Liver (tissue), 8 donors: ENCODE measurements at regions not wholly inside any gene's neighbourhood (a gene's known extent, or its start where the extent isn't known, plus 50 kb on each side); places are given as distances from the start of the nearest gene placed in this dataset.

Experiments used
- DNase-seq: peaks from one replicate; pipeline ENCODE4 v3.0.0-alpha.2; 2017; ENCODE audit warnings: low spot score
- H3K27ac ChIP-seq, 2 donors: one replicate each; pipeline ENCODE4 v1.7.0; 2013; ENCODE audit warnings: inconsistent platforms in 2 of 2, low read length in 2 of 2, control low read depth in 1 of 2, low read depth in 1 of 2, mild to moderate bottlenecking in 1 of 2
- H3K27me3 ChIP-seq, 4 donors: one replicate each; pipeline versions ENCODE4 v1.6.1 to v1.7.0; 2013; ENCODE audit warnings: low read length in 3 of 4, inconsistent platforms in 1 of 4, mild to moderate bottlenecking in 1 of 4, moderate library complexity in 1 of 4; ENCODE audit not compliant: control insufficient read depth in 4 of 4, insufficient read depth in 4 of 4
- H3K36me3 ChIP-seq, 4 donors: one replicate each; pipeline versions ENCODE4 v1.6.1 to v1.7.0; 2013; ENCODE audit warnings: low read length in 3 of 4, mild to moderate bottlenecking in 3 of 4, low read depth in 1 of 4, moderate library complexity in 1 of 4; ENCODE audit not compliant: control insufficient read depth in 4 of 4, insufficient read depth in 3 of 4
- H3K4me1 ChIP-seq, 4 donors: one replicate each; pipeline versions ENCODE4 v1.6.1 to v1.7.0; 2013; ENCODE audit warnings: low read length in 3 of 4, mild to moderate bottlenecking in 3 of 4, moderate library complexity in 1 of 4; ENCODE audit not compliant: control insufficient read depth in 4 of 4, insufficient read depth in 4 of 4
- H3K4me3 ChIP-seq, 3 donors: one replicate each; pipeline versions ENCODE4 v1.6.1 to v1.7.0; 2013; ENCODE audit warnings: low read length in 3 of 3, control low read depth in 1 of 3, low read depth in 1 of 3, mild to moderate bottlenecking in 1 of 3
- H3K9ac ChIP-seq, 2 donors: one replicate each; pipeline ENCODE4 v1.7.0; 2013; ENCODE audit warnings: low read length in 2 of 2, mild to moderate bottlenecking in 2 of 2, moderate library complexity in 2 of 2, control low read depth in 1 of 2, low read depth in 1 of 2
- H3K9me3 ChIP-seq, 4 donors: one replicate each; pipeline versions ENCODE4 v1.6.1 to v1.7.0; 2013; ENCODE audit warnings: low read length in 3 of 4; ENCODE audit not compliant: control insufficient read depth in 4 of 4
- ATF3 ChIP-seq: IDR thresholded peaks from 2 replicates; pipeline ENCODE4 v1.6.1; 2016; ENCODE audit warnings: antibody characterized with exemption
- EGR1 ChIP-seq, 2 donors: IDR thresholded peaks; 2 replicates each; pipeline ENCODE4 v1.6.1; 2016 to 2018; ENCODE audit warnings: antibody characterized with exemption in 2 of 2, low read depth in 2 of 2
- FOXA1 ChIP-seq: IDR thresholded peaks from 2 replicates; pipeline ENCODE4 v1.6.1; 2016; ENCODE audit warnings: antibody characterized with exemption
- FOXA2 ChIP-seq: IDR thresholded peaks from 2 replicates; pipeline ENCODE4 v1.6.1; 2016; ENCODE audit warnings: antibody characterized with exemption
- GABPA ChIP-seq, 2 donors: IDR thresholded peaks in 1 of 2; conservative IDR thresholded peaks in 1 of 2; 2 replicates each; pipeline ENCODE4 v1.6.1; 2016; ENCODE audit warnings: antibody characterized with exemption in 2 of 2, mild to moderate bottlenecking in 1 of 2, moderate library complexity in 1 of 2
- HNF4A ChIP-seq, 2 donors: conservative IDR thresholded peaks; 2 replicates each; pipeline ENCODE4 v1.6.1; 2016; ENCODE audit warnings: antibody characterized with exemption in 2 of 2, mild to moderate bottlenecking in 2 of 2
- HNF4G ChIP-seq: IDR thresholded peaks from 2 replicates; pipeline ENCODE4 v1.6.1; 2016; ENCODE audit warnings: antibody characterized with exemption
- JUND ChIP-seq, 2 donors: IDR thresholded peaks; 2 replicates each; pipeline ENCODE4 v1.6.1; 2016; ENCODE audit warnings: antibody characterized with exemption in 2 of 2
- MAX ChIP-seq: IDR thresholded peaks from 2 replicates; pipeline ENCODE4 v1.6.1; 2016; ENCODE audit warnings: antibody characterized with exemption
- NR2F2 ChIP-seq: IDR thresholded peaks from 2 replicates; pipeline ENCODE4 v1.6.1; 2016; ENCODE audit warnings: antibody characterized with exemption
- RAD21 ChIP-seq, 2 donors: IDR thresholded peaks; 2 replicates each; pipeline ENCODE4 v1.6.1; 2016; ENCODE audit warnings: antibody characterized with exemption in 2 of 2, mild to moderate bottlenecking in 2 of 2
- REST ChIP-seq: IDR thresholded peaks from 2 replicates; pipeline ENCODE4 v1.6.1; 2016; ENCODE audit warnings: antibody characterized with exemption, mild to moderate bottlenecking
- RXRA ChIP-seq, 2 donors: IDR thresholded peaks; 2 replicates each; pipeline ENCODE4 v1.6.1; 2017 to 2018; ENCODE audit warnings: antibody characterized with exemption in 2 of 2, mild to moderate bottlenecking in 1 of 2
- SP1 ChIP-seq: IDR thresholded peaks from 2 replicates; pipeline ENCODE4 v1.6.1; 2018; ENCODE audit warnings: antibody characterized with exemption, mild to moderate bottlenecking
- TAF1 ChIP-seq: conservative IDR thresholded peaks from 2 replicates; pipeline ENCODE4 v1.6.1; 2016; ENCODE audit warnings: antibody characterized with exemption, mild to moderate bottlenecking
- YY1 ChIP-seq: IDR thresholded peaks from 2 replicates; pipeline ENCODE4 v1.6.1; 2016; ENCODE audit warnings: antibody characterized with exemption, mild to moderate bottlenecking
- WGBS: extraction: QIAGEN DNeasy Blood & Tissue Kit; methylation state at CpG from one replicate; pipeline ENCODE4 v1.1.7; 2013; 5-methylcytosine and 5-hydroxymethylcytosine counted together
- TF ChIP-seq, protein P1 (sequence below): fragments of 150-350 bp; IDR thresholded peaks from 2 replicates; pipeline ENCODE4 v1.5.1; 2017; ENCODE audit warnings: improper control_type of control experiment, low read depth, low read length; ENCODE audit not compliant: missing input control
- TF ChIP-seq, protein P2 (sequence below): IDR thresholded peaks from 2 replicates; pipeline ENCODE4 v1.6.1; 2016; ENCODE audit warnings: antibody characterized with exemption
- donor health status: healthy.
- donor health status: healthy.
- donor health status: healthy.
- donor health status: healthy.
- donor health status: healthy.

- DNase-seq: no peak
- Histone ChIP-seq H3K9ac (no peak overlapping the region), H3K4me1 (no peaks in the 10 kb centered on the region), H3K4me3 (no peak overlapping the region), H3K27ac (no peak overlapping the region), H3K27me3 (no peaks in the 10 kb centered on the region), H3K9me3 (peaks cover 0 to 8% (median under 1%) of the 10 kb centered on the region in 4 donors), H3K36me3 (no peaks in the 10 kb centered on the region)
- TF ChIP-seq, protein P1, sequence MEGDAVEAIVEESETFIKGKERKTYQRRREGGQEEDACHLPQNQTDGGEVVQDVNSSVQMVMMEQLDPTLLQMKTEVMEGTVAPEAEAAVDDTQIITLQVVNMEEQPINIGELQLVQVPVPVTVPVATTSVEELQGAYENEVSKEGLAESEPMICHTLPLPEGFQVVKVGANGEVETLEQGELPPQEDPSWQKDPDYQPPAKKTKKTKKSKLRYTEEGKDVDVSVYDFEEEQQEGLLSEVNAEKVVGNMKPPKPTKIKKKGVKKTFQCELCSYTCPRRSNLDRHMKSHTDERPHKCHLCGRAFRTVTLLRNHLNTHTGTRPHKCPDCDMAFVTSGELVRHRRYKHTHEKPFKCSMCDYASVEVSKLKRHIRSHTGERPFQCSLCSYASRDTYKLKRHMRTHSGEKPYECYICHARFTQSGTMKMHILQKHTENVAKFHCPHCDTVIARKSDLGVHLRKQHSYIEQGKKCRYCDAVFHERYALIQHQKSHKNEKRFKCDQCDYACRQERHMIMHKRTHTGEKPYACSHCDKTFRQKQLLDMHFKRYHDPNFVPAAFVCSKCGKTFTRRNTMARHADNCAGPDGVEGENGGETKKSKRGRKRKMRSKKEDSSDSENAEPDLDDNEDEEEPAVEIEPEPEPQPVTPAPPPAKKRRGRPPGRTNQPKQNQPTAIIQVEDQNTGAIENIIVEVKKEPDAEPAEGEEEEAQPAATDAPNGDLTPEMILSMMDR: no peak
- TF ChIP-seq TAF1 (no peak), FOXA1 (no peak), FOXA2 (no peak), NR2F2 (no peak), SP1 (no peak), REST (no peak), JUND (IDR thresholded peaks at IDR 0.05) (no peak), HNF4A (conservative IDR thresholded peaks at IDR 0.05) (no peak), RAD21 (IDR thresholded peaks at IDR 0.05) (no peak), HNF4G (no peak), ATF3 (no peak), MAX (no peak), GABPA (IDR thresholded peaks at IDR 0.05 in 1 of 2, conservative IDR thresholded peaks at IDR 0.05 in 1 of 2) (no peak), EGR1 (IDR thresholded peaks at IDR 0.05; ENCODE audit: low read depth in 2 of 2) (no peak), RXRA (IDR thresholded peaks at IDR 0.05) (no peak), YY1 (no peak)
- TF ChIP-seq, protein P2, sequence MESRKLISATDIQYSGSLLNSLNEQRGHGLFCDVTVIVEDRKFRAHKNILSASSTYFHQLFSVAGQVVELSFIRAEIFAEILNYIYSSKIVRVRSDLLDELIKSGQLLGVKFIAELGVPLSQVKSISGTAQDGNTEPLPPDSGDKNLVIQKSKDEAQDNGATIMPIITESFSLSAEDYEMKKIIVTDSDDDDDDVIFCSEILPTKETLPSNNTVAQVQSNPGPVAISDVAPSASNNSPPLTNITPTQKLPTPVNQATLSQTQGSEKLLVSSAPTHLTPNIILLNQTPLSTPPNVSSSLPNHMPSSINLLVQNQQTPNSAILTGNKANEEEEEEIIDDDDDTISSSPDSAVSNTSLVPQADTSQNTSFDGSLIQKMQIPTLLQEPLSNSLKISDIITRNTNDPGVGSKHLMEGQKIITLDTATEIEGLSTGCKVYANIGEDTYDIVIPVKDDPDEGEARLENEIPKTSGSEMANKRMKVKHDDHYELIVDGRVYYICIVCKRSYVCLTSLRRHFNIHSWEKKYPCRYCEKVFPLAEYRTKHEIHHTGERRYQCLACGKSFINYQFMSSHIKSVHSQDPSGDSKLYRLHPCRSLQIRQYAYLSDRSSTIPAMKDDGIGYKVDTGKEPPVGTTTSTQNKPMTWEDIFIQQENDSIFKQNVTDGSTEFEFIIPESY: no peak
- 55% methylated on average over 5 of the region's 5 CpGs for WGBS
Measured at GRCh38 chr4:22162454-22162853, 213.9 kb upstream of the KCNIP4 start.

DNA sequence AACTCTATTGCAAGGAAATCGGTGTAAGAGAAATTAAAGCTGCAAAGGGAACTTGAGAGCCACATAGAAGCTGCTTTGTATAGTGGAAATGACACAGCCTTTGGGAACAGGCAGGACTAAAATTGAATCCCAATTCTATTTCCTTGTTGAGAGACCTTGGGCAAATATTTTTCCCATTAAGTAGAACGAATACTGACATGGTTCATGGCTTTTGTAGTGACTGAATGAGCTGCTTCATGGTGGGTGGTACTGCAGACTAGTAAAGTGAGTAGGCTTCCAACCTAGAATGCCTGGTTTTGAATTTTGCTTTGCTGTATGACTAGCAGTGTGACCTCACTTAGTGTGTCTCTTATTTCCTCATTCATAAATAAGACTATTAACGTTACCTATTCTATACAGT lies 182.2 kb upstream of the KCNIP4 start:
- H3K4me1 ChIP-seq: no peaks in the 10 kb centered on the region
- TF ChIP-seq, protein P1: no peak
- TF ChIP-seq HNF4G (no peak), EGR1 (IDR thresholded peaks at IDR 0.05; ENCODE audit: low read depth in 2 of 2) (no peak), REST (no peak), GABPA (IDR thresholded peaks at IDR 0.05 in 1 of 2, conservative IDR thresholded peaks at IDR 0.05 in 1 of 2) (no peak), JUND (IDR thresholded peaks at IDR 0.05) (no peak)
- H3K27me3 ChIP-seq: no peaks in the 10 kb centered on the region
- WGBS: 74% methylated on average over 3 of the region's 3 CpGs
- no peaks in the 10 kb centered on the region for H3K9me3 ChIP-seq
- H3K36me3 ChIP-seq: no peaks in the 10 kb centered on the region
- H3K27ac ChIP-seq: no peak overlapping the region
- H3K9ac ChIP-seq: no peak overlapping the region
- no peak overlapping the region for H3K4me3 ChIP-seq
- no peak for DNase-seq
